NCI-H1048 (cell line): ENCODE measurements at regions not wholly inside any gene's neighbourhood (a gene's known extent, or its start where the extent isn't known, plus 50 kb on each side); places are given as distances from the start of the nearest gene placed in this dataset.
"Not testable (repeated sequence)": the region's sequence is repeated elsewhere in the genome, so short reads cannot be mapped to it uniquely, and the experiment has no call there.

Experiments
- DNase-seq: peaks from one replicate; lab custom pipeline; 2025; lab: John Stamatoyannopoulos, UW

DNA sequence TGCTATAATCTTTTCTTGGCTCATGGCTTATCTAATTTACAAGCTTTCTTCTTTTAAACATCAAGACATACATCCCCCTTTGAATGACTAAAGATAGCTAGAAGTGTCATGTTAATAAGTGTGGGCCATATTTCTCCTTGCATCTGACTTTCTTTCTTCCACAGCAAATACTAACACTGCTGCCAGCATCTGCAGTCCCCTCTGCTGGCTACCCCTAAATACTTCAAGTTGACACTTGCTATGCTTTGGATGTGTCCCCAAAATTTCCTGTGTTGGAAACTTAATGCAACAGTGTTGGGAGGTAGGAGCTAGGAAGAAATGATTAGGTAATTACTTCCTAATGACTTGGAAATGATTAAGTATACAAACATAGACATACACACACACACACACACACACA lies 459.0 kb upstream of the ST8SIA4 start:
- no peak for DNase-seq

DNA sequence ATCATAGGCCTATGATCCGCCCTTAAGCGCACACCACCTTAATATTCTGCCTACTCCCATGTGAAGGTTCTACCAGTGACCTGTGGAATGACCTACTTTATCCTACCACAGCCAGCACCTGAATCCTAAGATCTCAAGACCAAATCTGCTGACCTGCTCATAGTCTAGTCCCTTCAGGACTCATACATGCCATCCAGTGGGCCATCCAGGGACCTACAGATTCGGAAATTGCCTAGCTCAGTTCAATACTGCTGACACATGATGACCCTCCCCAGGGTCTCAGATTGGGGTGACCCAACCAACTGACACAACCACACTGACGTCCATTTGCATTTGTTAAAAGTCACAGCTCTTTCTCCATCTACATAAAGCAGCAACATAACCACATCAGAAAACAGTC lies 443.8 kb upstream of the ST8SIA4 start:
- DNase-seq = no peak

DNA sequence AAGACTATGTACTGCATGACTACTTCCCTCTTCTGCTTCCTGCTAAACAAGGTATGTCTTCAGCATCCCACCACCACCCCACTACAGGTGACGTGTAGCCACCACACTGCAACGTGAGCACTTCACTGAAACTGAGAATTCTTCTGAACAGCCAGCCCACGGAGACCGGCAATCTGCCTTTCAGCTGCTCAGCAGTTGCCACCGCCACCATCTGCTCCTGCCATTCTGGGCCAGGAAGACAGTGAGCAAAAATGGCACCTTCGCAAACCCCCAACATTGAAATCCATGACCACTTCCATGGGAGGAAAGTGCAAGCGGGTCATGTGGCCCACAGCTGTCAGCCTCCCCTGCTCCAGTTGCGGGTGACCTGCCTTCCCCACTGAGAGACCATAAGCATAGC lies 443.4 kb upstream of the ST8SIA4 start:
- no peak for DNase-seq

DNA sequence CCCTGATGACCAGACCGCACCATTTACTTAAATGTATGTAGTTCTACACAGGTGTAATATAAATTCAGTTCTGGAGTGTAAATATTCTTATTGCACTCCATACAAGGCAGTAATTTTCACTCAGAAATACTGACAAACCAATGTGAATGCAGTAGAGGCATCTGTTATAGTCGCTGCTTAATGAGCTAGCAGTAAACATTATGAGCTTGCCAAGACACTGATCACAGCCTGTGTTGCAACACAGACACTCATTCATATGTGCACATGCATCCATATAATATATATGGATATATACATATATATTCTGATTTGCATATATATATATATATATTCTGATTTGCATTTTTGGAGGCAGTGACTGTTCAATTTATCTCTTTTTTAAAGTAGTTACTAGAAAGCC lies 435.1 kb upstream of the ST8SIA4 start:
- DNase-seq = no peak

DNA sequence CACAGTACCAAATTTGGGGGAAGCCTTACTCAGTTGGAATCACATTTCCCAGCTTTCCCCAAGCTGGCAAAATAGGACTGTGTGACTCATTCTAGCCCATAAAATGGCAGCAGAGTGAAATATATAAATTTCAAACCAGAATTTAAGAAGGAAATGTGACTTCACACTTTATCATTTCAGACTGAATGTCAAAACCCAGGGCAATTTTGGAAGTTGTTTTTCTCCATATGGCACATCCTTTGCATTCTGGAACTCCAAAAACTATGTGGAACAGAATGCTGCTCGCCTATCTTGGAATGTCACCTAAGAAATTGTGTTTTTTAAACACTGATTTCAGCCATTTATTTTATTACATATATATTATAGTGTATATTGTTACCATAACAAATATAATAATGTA lies 424.7 kb upstream of the ST8SIA4 start:
- no peak for DNase-seq

DNA sequence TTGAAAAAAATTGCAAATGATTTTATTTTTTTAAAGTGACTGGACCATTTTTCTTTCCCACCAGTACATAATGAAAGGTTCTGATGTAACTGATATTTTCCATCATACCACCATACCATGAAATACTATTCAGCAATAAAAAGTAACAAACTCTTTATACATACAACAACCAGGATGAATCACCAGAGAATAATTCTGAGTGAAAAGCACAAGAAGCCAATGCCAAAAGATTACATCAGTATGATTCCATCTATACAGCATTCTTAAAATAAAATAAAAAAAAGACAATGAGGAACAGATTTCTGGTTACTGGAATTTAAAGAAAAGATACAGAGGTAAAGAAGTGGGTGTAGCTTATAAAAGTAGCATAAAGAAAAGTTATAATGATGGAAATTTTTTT lies 423.7 kb upstream of the ST8SIA4 start:
- no peak for DNase-seq

DNA sequence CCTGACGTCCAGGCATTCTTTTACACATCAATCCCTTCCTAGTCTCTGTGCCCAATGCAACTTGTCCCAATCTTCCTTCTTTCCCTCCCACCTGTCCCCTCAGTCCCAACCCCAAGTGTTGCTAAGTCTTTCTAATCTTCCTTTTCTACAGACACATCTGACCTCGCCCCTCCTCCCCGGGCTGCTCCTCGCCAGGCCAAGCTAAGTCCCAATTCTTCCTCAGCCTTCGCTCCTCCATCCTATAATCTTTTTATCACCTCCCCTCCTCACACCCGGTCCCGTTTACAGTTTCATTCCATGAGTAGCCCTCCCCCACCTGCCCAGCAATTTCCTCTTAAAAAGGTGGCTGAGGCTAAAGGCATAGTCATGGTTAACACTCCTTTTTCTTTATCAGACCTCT lies 413.3 kb upstream of the ST8SIA4 start:
- not testable (repeated sequence) for DNase-seq

DNA sequence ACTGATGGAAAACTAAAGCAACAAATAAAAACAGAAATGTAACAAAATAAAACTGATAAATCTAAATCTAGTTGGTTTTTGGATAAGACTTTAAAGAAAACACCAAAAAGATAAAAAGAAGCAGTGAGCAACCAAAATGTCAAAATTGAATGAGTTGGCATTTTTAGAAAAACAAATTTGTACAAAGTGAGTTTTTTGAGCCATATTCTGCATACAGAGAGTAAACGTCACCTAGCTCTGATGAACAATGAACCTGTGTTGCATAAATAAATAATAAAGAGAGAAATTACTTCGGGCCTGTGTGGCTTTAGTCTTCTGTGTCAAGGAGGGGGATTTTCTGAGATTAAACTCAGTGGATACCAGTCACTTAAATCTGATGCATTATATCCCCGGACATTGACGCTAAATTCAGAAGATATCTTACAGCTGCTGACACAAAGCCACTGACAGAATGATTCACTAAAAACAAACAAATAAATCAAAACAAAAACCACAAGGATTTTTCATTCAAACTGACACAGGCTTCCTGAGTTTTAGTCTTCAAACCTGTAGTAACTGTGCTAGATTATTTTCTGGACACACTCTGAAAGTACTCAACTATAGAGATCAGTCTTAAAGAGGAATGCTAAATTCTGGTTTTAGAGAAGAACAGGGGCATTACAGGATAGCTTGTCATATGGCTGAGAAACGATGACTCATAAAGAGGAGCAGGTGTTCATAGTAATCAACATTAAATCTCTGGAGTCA lies 403.5 kb upstream of the ST8SIA4 start:
- no peak for DNase-seq

DNA sequence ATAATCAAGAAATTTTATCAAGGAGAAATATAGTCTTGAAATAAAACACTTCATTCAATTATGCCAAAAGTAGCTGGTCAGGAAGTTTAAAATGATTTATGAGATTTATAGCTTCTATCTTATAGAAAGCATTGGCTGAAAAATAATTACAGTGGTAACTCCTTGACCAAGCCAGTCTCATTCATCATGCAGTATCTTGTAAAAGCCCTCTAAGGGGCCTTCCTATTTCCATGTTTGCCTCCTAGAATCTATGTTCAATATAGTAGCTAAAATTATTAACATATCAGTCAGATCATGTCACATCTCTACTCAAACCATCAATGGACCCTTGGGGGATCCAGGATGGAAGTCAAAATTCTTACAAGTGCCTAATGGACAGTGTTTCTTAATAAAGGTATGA lies 393.4 kb upstream of the ST8SIA4 start:
- DNase-seq = no peak

DNA sequence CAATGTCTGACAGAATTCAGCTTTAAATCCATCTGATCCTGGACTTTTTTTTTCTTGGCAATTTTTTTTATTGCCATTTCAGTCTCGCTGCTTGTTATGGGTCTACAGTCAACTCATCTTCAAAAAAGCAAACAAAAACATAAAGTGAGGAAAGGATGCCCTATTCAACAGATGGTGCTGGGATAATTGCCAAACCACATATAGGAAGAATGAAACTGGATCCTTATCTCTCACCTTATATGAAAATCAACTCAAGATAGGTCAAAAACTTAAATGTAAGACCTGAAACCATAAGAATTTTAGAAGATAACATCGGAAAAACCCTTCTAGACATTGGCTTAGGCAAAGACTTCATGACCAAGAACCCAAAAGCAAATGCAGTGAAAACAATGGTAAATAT lies 389.1 kb upstream of the ST8SIA4 start:
- no peak for DNase-seq

DNA sequence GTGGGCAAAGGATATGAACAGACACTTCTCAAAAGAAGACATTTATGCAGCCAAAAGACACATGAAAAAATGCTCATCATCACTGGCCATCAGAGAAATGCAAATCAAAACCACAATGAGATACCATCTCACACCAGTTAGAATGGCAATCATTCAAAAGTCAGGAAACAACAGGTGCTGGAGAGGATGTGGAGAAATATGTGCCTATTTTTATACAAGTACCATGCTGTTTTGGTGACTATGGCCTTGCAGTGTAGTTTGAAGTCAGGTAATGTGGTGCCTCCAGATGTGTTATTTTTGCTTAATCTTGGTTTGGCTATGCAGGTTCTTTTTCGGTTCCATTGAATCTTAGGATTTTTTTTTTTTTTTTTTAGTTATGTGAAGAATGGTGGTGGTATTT lies 387.7 kb upstream of the ST8SIA4 start:
- DNase-seq = not testable (repeated sequence)

DNA sequence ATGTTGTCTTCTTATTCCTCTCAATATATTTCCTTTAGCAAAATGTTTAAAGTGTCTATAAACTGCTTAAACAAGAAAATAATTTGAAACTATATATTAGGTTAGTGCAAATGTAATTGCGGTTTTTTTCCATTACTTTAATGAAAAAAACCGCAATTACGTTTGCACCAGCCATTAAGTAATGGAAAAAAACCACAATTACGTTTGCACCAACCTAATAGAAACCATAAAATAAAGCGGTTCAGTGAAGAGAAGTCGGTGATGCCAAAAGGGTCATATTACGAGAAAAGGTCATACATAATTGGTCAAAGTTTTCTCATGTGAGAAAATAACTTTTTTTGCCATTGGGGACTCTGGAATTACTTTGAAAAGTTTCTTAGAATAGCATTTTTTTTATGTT lies 385.6 kb upstream of the ST8SIA4 start:
- DNase-seq = no peak

DNA sequence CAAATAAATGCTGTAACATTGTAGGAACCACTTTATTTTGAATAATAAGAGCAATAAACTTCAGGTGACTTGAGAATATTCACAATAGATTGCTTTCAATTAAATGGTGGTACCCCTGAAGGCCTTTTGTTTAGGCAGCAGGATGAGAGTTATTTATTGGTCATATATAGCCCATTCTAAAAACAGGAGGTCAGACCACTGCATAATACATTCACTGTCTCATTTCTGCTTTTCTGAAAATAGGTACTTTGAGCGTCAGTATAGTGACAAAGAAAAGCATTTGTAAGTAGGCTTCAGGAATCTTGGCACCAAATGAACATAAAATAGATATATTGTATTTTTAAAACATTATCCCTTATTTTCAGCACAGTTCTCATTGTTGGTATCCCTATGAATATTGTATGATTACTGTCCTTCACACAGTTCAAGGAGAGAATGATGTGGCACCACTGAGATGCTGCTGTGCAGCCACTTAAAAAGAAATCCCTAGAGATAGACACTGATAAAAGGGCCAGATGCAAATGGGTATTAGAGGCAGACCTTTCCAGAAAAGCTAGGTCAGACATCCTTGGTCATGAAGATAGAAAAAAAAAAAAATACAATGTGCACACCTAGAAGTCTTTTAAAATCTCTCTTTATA lies 381.8 kb upstream of the ST8SIA4 start:
- no peak for DNase-seq

DNA sequence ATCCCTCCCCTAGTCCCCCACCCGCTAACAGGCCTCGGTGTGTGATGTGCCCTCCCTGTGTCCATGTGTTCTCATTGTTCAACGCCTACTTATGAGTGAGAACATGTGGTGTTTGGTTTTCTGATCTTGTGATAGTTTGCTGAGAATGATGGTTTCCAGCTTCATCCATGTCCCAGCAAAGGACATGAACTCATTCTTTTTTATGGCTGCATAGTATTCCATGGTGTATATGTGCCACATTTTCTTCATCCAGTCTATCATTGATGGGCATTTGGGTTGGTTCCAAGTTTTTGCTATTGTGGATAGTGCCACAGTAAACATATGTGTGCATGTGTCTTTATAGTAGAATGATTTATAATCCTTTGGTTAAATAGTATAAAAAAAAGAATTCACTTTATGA lies 380.9 kb upstream of the ST8SIA4 start:
- DNase-seq = not testable (repeated sequence)

DNA sequence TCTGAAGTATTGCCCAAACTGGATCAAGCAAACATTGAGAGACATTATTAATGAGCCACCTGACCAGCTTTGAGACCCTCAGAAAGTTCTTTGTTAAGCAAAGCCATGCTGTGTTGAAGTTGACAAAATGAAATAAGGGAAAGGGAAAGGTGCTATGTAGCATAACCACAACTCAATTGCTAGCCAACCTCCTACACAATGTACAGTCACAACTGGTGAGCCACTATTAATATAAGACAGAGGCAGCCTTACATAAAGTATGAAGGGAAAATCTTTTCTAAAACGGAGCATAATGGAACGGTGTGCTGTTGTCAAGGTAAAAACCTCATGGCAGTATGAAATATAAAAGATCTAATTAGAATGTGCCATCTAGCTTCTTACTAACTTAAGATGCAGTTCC lies 375.8 kb upstream of the ST8SIA4 start:
- no peak for DNase-seq

DNA sequence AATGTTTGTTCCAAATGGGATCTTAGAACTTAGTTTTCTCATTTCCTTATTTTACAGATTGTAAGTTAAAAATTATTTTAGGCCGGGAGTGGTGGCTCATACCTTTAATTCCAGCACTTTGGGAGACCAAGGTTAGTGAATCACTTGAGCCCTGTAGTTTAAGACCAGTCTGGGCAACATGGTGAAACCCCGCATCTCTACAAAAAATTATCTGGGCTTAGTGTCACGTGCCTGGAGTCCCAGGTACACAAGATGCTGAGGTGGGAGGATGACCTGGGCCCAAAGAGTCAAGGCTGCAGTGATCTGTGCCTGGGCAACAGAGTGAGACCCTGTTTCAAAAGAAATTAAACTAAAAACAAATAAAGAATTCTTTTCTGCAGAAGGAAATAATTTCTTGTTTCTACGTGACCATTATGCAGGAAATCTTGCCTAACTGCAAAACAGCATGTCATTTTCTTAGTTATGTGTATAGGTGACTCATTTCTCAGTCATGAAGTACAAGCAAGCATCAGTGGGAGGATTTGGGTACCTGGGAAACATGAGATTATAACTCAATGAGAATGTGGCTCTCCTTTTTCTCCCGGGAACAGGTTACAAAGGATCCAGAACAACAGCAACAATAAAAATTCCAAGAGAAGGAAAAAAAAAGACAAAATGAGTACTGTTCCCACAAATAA lies 375.1 kb upstream of the ST8SIA4 start:
- DNase-seq = no peak

DNA sequence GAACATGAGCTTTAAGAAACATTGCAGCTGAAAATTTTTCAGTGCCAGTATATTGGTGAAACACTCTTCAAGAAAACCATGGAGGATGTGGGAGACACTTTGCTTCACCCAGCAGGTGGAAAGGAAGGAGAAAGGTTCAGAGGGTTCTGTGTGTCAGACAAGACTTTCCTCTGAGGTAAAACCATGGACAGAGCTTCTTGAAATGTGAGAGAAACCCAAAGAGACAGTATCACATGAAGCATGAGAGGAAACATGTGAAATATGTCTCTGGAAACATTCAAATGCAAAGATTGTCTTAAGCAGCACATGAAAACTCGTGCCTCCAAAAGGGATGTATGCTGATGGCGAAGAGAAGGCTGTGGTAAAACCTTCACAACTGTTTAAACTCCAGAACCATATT lies 368.9 kb upstream of the ST8SIA4 start:
- no peak for DNase-seq

DNA sequence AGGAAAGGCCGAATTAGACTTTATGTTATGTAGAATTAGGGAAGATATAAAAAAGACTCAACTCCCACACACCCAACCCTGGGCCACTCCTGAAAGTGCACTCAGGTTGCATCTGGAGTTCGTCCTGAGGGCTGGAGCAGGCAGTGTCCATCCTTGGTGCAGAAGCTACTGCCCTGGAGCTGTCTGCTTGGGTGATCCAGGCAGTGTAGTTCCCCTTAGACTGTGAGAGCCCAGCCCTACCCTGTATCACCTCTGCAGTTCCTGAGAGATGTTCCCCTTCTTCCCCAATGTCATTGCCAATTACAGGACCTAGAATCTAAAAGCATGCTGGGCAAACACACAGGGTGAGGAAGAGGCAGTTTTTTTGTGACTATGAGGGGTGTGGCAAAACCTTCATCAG lies 368.3 kb upstream of the ST8SIA4 start:
- DNase-seq = no peak

DNA sequence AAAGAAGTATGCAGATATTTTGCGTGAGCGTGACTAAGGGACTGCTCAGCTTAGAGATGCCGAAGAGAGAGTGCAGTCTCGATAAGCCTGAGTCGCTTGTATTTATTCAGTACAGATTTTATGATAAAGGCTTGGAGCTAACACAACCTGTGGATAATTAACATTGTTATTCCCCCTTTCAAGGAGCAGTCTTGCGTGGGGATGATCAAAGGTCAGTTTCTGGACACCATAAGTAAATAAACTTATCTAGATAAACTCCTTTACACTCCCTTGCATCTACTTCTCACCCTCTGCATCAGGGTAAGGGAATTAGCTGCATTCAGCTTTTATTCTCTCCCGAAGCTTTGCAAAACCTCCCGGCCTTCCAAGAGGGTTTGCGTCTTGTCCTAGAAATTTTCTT lies 357.8 kb upstream of the ST8SIA4 start:
- DNase-seq = no peak

DNA sequence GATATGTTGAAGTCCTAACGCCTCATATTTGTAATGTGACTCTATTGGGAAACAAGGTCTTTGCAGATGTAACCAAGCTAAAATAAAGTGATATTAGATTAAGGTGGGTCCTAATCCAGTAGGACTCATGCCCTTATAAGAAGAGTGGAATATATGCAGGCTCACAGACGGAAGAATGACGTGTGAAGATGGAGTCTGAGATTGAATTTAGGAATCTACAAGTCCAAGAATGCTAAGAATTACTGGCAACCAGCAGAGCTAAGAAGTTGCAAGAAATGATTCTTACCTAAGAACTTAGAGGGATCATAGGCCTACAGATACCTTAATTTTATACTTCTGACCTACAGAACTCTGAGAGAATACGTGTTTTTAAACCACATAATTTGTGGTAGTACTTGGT lies 350.0 kb upstream of the ST8SIA4 start:
- DNase-seq = no peak

DNA sequence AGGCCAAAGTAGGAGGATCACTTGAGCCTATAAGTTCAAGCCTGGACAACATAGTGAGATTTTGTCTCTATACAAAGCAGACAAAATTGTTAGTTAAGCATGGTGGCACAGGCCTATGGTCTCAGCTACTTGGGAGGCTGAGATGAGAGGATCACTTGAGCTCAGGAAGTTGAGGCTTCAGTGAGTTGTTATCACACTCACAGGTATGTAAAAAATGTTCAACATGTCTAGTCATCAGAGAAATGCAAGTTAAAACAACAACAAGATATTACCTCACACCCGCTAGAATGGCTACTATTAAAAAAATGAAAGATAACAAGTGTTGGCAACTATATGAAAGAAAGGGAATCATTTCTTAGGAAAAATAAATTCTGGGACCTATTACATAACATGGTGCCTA lies 341.5 kb upstream of the ST8SIA4 start:
- no peak for DNase-seq

DNA sequence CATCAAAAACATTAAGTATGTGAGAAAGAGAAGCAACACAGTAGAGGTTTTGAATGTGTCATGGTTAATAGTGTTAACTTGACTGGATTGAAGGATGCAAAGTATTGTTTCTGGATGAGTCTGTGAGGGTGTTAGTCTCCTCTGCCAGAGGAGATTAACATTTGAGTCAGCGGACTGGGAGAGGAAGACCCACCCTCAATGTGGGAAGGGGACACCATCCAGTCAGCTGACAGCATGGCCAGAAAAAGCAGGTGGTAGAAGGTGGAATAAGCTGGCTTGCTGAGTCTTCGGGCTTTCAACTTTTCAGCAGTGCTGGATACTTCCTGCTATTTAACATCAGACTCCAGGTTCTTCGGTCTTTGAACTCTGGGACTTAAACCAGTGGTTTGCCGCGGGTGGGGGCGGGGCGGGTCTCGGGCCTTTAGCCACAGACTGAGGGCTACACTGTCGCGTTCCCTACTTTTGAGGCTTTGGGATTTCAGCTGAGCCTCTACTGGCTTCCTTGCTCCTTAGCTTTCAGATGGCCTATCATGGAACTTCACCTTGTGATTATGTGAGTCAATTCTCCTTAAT lies 309.9 kb upstream of the ST8SIA4 start:
- DNase-seq = no peak

DNA sequence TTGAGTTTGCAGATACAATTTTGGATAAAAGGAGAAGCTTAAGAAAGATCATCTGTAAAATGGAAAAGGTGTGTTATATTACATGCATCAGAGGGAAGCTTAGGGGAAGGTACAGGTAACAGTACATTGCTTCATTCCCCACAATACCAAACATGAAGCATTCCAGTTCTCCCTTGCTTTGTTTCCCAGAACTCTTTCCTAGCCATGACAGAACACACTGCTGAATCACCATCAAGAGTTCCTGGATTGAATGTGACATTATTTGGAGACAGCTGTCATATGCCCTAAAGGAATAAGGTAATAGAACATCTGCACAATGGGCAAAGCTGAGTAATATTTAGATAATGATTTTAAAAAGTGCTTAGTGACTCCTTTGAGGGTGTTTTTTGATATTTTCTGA lies 303.5 kb upstream of the ST8SIA4 start:
- DNase-seq = no peak
